Mammary epithelial cell (primary cell): ENCODE measurements at regions not wholly inside any gene's neighbourhood (a gene's known extent, or its start where the extent isn't known, plus 50 kb on each side); places are given as distances from the start of the nearest gene placed in this dataset.

Source experiments
- CTCF ChIP-seq, 2 donors: IDR thresholded peaks in 1 of 2; conservative IDR thresholded peaks in 1 of 2; 2 replicates each; pipeline ENCODE4 v1.5.1; 2011 to 2012; ENCODE audit warnings: inconsistent platforms in 2 of 2, low read length in 2 of 2, mild to moderate bottlenecking in 2 of 2, control low read depth in 1 of 2, low read depth in 1 of 2; ENCODE audit not compliant: insufficient read depth in 1 of 2; ENCODE audit errors: extremely low read depth in 1 of 2
- EZH2 ChIP-seq: IDR thresholded peaks from 2 replicates; pipeline ENCODE4 v1.6.1; 2012; ENCODE audit warnings: low read length, inconsistent platforms, borderline replicate concordance

- TF ChIP-seq CTCF (conservative IDR thresholded peaks at IDR 0.05 in 1 of 2, IDR thresholded peaks at IDR 0.05 in 1 of 2; ENCODE audit: extremely low read depth in 1 of 2, insufficient read depth in 1 of 2, low read depth in 1 of 2, low read length in 2 of 2) (no peak), EZH2 (no peak)
These were observed 615.0 kb upstream of the AGTR1 start for GRCh38 chr3:148082506-148083280.
